UCSD-AML1 (cell line): ENCODE measurements at regions not wholly inside any gene's neighbourhood (a gene's known extent, or its start where the extent isn't known, plus 50 kb on each side); places are given as distances from the start of the nearest gene placed in this dataset.
"Not testable (repeated sequence)": the region's sequence is repeated elsewhere in the genome, so short reads cannot be mapped to it uniquely, and the experiment has no call there.

Experiments used
- DNase-seq: peaks from one replicate; lab custom pipeline; 2025; ENCODE audit not compliant: unreplicated experiment; lab: John Stamatoyannopoulos, UW

GRCh38 chr6:141183368-141183767 is 949.4 kb upstream of the GJE1 start:
- DNase-seq, result no peak

- DNase-seq, result not testable (repeated sequence)
Measured at GRCh38 chr6:141175458-141175857, 957.3 kb upstream of the GJE1 start.

- no peak for DNase-seq
Measured at GRCh38 chr6:141174932-141175331, 957.8 kb upstream of the GJE1 start.

GRCh38 chr6:141173529-141173928 is 959.2 kb upstream of the GJE1 start:
- DNase-seq, result no peak

DNA sequence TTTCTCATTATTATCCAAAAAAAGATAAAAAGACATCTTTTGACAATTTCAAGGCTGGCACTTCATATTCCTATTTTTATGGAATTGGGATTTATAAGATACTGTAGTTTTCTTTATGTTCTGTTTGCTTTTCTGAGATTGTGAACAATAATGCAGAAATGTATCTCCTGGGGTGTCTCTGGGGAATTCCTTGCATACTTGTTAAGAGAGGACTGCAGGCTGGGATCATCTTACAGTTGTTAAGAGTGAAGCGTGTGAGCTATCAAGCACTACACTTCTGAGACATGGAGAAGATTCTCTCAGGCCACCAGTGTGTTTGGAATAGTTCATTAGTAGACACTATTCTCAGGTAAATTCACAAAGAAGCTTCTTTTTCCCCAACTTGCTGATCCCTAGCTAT is 963.3 kb upstream of the GJE1 start:
- no peak for DNase-seq

DNA sequence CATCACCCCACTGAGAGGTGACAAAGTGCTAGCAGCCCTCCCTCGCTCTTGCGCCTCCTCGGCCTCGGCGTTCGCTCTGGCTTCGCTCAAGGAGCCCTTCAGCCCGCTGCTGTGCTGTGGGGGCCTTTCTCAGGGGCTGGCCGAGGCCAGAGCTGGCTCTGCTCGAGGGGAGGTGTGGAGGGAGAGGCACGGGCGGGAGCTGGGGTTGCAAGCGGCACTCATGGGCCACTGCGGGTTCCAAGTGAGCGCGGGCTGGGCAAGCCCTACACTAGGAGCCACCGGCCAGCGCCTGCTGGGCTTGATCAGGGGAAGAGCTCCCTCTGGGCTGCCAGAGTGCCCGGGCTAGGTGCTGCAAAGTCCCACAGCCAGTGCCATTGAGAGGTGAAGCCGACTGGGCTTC is 964.8 kb upstream of the GJE1 start:
- no peak for DNase-seq

- DNase-seq, result no peak
Measured at GRCh38 chr6:141165002-141165665, 967.6 kb upstream of the GJE1 start.

- no peak for DNase-seq
Measured at GRCh38 chr6:141164042-141164743, 968.5 kb upstream of the GJE1 start.

DNA sequence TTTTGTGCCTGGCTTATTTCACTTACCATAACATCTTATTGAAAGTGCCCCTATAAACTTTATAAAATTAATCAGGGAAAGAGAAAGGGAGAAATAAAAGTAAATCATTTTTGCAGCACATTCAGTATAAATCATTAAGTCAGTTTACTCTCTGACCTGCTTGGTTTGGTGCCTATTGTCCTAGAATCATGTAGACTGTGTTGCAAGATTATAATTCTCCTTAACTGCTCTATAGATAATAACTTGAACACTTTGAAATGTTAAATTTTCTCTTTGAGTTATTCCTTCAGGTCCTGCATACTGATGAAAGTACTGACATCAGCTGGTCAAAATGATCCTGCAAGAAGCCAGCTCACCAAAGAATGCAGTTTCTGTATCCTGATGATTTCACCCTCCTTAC is 969.6 kb upstream of the GJE1 start:
- no peak for DNase-seq

GRCh38 chr6:141158740-141159139 is 974.0 kb upstream of the GJE1 start:
- DNase-seq, result no peak

- no peak for DNase-seq
Measured at GRCh38 chr6:141153563-141153962, 979.2 kb upstream of the GJE1 start.

- DNase-seq, result no peak
Measured at GRCh38 chr6:141152951-141153350, 979.8 kb upstream of the GJE1 start.

DNA sequence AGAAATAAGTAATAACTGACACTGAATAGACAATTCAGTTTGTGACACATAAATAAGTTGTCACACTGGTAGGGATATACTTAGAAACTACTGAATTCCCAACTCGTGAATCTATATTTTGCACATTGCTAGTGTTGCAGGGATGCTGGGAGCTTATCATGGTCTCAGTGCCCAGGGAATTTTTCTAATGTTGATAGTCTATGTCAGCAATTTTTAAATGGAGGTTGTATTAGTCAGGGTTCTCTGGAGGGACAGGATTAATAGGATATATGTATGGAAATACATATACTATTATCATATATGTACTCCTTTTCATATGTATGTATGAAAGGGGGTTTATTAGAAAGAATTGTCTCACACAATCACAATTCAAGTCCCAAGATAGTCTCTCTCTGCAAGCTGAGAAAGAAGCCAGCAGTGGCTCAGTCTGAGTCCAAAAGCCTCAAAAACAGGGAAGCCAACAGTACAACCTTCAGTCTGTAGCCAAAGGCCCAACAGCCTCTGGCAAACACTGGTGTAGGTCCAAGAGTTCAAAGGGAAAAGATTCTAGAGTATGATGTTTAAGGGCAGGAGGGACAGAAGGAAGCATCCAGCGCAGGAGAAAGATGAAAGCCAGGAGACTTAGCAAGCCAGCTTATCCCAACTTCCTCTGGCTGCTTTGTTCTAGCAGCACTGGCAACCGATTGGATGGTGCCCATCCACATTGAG is 980.9 kb upstream of the GJE1 start:
- no peak for DNase-seq

DNA sequence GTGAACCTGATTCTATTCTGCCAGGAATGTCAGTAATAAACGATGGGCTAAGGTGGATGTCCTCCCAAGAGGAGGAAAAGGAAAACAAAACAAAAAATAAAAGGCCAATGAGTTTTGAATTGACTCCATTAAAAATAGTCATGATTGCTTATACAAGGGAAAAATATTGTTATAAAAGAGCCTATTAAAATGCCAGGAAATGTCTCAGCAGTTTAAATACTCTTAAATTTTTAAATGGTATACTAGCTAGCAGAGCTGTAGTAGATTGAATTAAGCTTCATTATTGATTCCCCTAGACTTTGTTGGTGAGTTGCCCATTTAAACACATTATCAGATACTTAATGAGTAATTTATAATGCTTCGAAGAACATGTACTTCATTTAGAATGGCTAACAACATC is 990.9 kb upstream of the GJE1 start:
- DNase-seq, result no peak

- no peak for DNase-seq
Measured at GRCh38 chr6:141140905-141141304, 991.8 kb upstream of the GJE1 start.

DNA sequence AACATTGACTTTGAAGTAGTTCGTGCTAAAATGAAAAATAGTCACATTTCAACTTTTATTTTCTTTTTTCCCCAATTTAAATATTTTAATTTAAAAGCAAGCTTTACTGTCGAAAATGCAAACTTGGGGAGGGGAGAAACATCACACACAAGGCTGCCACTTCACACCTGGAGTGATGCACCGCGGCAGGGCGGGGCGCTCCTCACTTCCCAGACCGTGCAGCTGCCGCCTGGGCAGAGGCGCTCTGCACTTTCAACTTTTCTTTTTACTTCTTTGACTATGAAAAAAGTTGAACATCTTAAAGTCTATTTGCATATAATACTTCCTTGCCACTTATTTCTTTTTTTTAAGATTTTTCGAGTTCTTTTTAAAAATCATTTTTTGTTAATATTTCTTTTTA is 993.3 kb upstream of the GJE1 start:
- DNase-seq, result no peak

DNA sequence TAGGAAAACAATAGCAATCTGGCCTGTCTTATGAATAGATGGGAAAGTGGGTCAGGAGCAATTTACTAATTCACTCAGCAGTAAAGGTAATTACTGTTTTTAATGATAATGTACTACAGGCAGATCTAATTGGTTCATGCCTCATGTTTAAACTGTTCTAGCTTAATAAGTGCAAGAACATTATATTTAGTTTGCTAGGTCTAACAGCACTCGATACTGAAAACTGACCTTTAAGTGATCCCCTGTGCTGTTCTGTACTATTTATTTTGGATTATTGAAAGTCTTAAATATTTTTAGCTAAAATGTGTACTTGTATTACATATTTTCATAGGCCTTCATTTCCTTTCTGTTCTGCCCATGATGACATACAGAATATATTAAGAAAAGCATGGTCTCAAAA is 998.0 kb upstream of the GJE1 start:
- no peak for DNase-seq

DNA sequence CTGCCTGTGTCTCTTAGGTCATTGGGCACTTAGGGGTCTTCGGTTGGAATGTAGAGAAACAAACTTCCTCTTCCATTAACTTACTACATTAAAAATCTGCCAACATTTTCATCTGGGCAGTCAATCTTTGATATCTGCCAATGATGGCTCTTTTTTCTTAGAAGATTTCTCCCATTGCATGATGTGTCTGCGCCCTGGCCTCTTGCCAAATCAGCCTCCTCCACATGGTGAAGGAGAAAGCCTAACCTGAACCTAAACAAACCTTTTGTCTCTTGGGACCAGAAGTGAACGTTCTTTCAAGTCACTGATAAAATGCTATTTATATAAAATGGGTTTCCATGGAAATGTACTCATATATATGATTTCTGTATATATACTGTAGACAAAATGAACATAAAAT is 998.9 kb upstream of the GJE1 start:
- no peak for DNase-seq

DNA sequence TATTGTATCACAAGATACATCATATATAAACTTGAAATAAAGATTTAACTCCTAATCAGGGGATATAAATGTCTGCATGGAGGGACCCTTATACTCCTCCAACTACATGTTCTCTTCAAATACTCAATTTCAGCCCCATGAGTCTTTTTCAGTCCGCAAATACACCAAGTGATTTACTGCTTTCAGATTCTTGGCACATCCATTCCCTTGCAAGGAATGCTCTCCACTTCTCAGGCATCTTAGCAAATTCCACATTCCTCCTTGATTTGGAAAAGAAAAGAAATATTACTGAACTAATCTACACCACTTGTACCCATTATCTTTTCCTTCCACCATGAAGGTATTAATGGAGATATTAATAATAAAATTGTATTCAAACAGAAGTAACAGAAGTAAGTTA is 999.4 kb upstream of the GJE1 start:
- DNase-seq, result no peak

- no peak for DNase-seq
Measured at GRCh38 chr6:141131616-141132015, 1001.1 kb upstream of the GJE1 start.

DNA sequence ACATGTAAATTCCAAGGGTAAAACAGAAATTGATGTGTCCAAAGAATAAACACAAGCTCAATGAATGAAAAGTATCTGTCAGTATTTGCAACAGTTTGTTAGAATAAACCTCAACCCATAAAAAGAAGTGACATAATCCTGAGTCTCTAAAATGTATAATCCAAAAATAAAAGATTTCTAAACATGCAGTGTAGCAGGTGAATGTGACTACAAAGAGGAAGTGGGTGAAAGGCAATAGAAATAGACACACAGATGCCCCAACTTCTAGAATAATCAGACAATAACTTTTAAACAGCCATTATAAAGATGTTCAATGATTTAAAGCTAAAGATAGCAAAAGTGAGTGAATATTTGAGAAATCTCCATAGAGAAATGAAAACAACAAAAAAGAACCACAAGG is 1009.2 kb upstream of the GJE1 start:
- no peak for DNase-seq

- DNase-seq, result no peak
Measured at GRCh38 chr6:141123049-141123448, 1009.7 kb upstream of the GJE1 start.
